ENCODE measurements at regions not wholly inside any gene's neighbourhood (a gene's known extent, or its start where the extent isn't known, plus 50 kb on each side); places are given as distances from the start of the nearest gene placed in this dataset.

GRCh38 chr6:23311211-23311610 is 741.8 kb downstream of the HDGFL1 start:
- no peak for TF ChIP-seq POLR2A (IDR thresholded peaks at IDR 0.05; ENCODE audit: low read depth, low read length)
- no peak for DNase-seq (ENCODE audit: insufficient read length, low spot score)
- FAIRE-seq: no peak

GRCh38 chr6:23316131-23316530 is 746.8 kb downstream of the HDGFL1 start:
- TF ChIP-seq POLR2A (IDR thresholded peaks at IDR 0.05; ENCODE audit: low read depth, low read length): no peak
- no peak for DNase-seq (ENCODE audit: insufficient read length, low spot score)
- FAIRE-seq: no peak

GRCh38 chr6:23316931-23317330 is 747.6 kb downstream of the HDGFL1 start:
- FAIRE-seq: no peak
- no peak for DNase-seq (ENCODE audit: insufficient read length, low spot score)
- TF ChIP-seq POLR2A (IDR thresholded peaks at IDR 0.05; ENCODE audit: low read depth, low read length): no peak

GRCh38 chr6:23319582-23319981 is 750.2 kb downstream of the HDGFL1 start:
- FAIRE-seq: no peak
- TF ChIP-seq POLR2A (IDR thresholded peaks at IDR 0.05; ENCODE audit: low read depth, low read length): no peak
- DNase-seq (ENCODE audit: insufficient read length, low spot score): no peak

- FAIRE-seq: no peak
- no peak for TF ChIP-seq POLR2A (IDR thresholded peaks at IDR 0.05; ENCODE audit: low read depth, low read length)
- DNase-seq (ENCODE audit: insufficient read length, low spot score): no peak
Observed at GRCh38 chr6:23320471-23321015, 751.2 kb downstream of the HDGFL1 start.

GRCh38 chr6:23323897-23324296 is 754.5 kb downstream of the HDGFL1 start:
- no peak for DNase-seq (ENCODE audit: insufficient read length, low spot score)
- TF ChIP-seq POLR2A (IDR thresholded peaks at IDR 0.05; ENCODE audit: low read depth, low read length): no peak
- no peak for FAIRE-seq

- TF ChIP-seq POLR2A (IDR thresholded peaks at IDR 0.05; ENCODE audit: low read depth, low read length): no peak
- DNase-seq (ENCODE audit: insufficient read length, low spot score) (no peak), FAIRE-seq (no peak)
Observed at GRCh38 chr6:23325065-23325464, 755.7 kb downstream of the HDGFL1 start.

- no peak for DNase-seq (ENCODE audit: insufficient read length, low spot score)
- FAIRE-seq: no peak
- TF ChIP-seq POLR2A (IDR thresholded peaks at IDR 0.05; ENCODE audit: low read depth, low read length): no peak
Observed at GRCh38 chr6:23327621-23328020, 758.3 kb downstream of the HDGFL1 start.

GRCh38 chr6:23329086-23329485 is 759.7 kb downstream of the HDGFL1 start:
- no peak for TF ChIP-seq POLR2A (IDR thresholded peaks at IDR 0.05; ENCODE audit: low read depth, low read length)
- no peak for DNase-seq (ENCODE audit: insufficient read length, low spot score)
- FAIRE-seq: no peak

GRCh38 chr6:23330632-23331031 is 761.3 kb downstream of the HDGFL1 start:
- FAIRE-seq (no peak), DNase-seq (ENCODE audit: insufficient read length, low spot score) (no peak)
- TF ChIP-seq POLR2A (IDR thresholded peaks at IDR 0.05; ENCODE audit: low read depth, low read length): no peak

- no peak for FAIRE-seq
- no peak for DNase-seq (ENCODE audit: insufficient read length, low spot score)
- TF ChIP-seq POLR2A (IDR thresholded peaks at IDR 0.05; ENCODE audit: low read depth, low read length): no peak
Observed at GRCh38 chr6:23334360-23334759, 765.0 kb downstream of the HDGFL1 start.

- no peak for TF ChIP-seq POLR2A (IDR thresholded peaks at IDR 0.05; ENCODE audit: low read depth, low read length)
- DNase-seq (ENCODE audit: insufficient read length, low spot score) (no peak), FAIRE-seq (no peak)
Observed at GRCh38 chr6:23335894-23336293, 766.5 kb downstream of the HDGFL1 start.

GRCh38 chr6:23339268-23339667 is 769.9 kb downstream of the HDGFL1 start:
- FAIRE-seq: no peak
- TF ChIP-seq POLR2A (IDR thresholded peaks at IDR 0.05; ENCODE audit: low read depth, low read length): no peak
- no peak for DNase-seq (ENCODE audit: insufficient read length, low spot score)

- no peak for FAIRE-seq
- DNase-seq (ENCODE audit: insufficient read length, low spot score): no peak
- TF ChIP-seq POLR2A (IDR thresholded peaks at IDR 0.05; ENCODE audit: low read depth, low read length): no peak
Observed at GRCh38 chr6:23340271-23340670, 770.9 kb downstream of the HDGFL1 start.

GRCh38 chr6:23343610-23344306 is 774.4 kb downstream of the HDGFL1 start:
- FAIRE-seq (no peak), DNase-seq (ENCODE audit: insufficient read length, low spot score) (no peak)
- TF ChIP-seq POLR2A (IDR thresholded peaks at IDR 0.05; ENCODE audit: low read depth, low read length): no peak
